ENCODE measurements at regions not wholly inside any gene's neighbourhood (a gene's known extent, or its start where the extent isn't known, plus 50 kb on each side); places are given as distances from the start of the nearest gene placed in this dataset.

GRCh38 chr6:126446248-126446647, 106.3 kb downstream of the CENPW start:
- TF ChIP-seq CTCF (conservative IDR thresholded peaks at IDR 0.05; ENCODE audit: low read depth, low read length) = no peak
- no peak for TF ChIP-seq RAD21 (IDR thresholded peaks at IDR 0.05; ENCODE audit: low read length)
- no peak for TF ChIP-seq USF2 (IDR thresholded peaks at IDR 0.05; ENCODE audit: low read depth, low read length)
